Panc1 (cell line): ENCODE measurements at regions not wholly inside any gene's neighbourhood (a gene's known extent, or its start where the extent isn't known, plus 50 kb on each side); places are given as distances from the start of the nearest gene placed in this dataset.

ENCODE experiments used
- CTCF ChIP-seq: fragments of 450-650 bp; IDR thresholded peaks from 2 replicates; pipeline ENCODE4 v1.5.1; 2017; ENCODE audit warnings: mild to moderate bottlenecking
- POLR2AphosphoS5 ChIP-seq: IDR thresholded peaks from 2 replicates; pipeline ENCODE4 v1.6.1; 2012; ENCODE audit warnings: mild to moderate bottlenecking, low read depth, low read length, moderate library complexity

DNA sequence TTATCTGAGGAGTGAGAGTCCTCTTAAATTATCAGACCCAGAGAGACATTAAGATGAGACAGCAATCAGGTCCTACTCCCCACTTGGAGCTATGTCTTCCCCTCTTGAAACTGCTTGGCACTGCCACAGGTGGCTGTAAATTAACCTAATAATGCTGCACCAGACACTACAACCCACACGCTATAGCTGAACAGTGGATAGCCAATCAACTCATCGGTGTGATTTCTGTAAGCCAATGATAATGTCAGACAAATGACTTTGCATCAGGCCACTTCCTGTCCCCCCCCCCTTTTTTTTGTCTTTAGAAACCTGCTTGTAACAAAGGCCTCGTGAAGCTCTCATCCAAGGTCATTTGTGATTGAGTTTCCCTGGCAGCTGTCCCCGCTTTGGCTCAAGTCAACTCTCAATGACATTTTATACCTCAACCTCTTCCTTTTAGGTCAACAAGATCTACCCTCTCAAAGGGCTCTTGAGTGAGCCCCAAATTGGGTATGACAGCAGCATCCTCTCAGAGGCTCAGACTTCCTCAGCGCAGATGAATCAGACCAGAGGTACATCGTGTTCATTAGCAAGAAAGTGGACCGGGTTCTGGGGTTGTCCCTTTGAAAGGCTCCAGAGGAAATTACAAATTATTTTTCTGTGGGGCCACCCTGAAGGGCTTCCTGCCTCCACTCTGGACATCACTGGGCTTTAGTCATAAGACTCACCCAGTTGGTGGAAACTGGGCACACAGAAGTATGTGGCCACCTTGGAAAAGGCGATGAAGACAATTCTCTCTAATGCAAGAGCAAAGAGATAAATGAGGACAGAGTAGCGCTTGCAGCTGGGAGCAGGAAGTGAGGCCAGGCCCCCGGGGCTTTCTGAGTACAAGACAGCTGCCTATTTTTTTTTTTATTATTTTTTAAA lies 73.6 kb downstream of the COPS8 start:
- TF ChIP-seq CTCF (no peak), POLR2AphosphoS5 (no peak)
